ENCODE measurements at regions not wholly inside any gene's neighbourhood (a gene's known extent, or its start where the extent isn't known, plus 50 kb on each side); places are given as distances from the start of the nearest gene placed in this dataset.
"Not testable (repeated sequence)": the region's sequence is repeated elsewhere in the genome, so short reads cannot be mapped to it uniquely, and the experiment has no call there.

GRCh38 chr2:48080534-48081316 is 174.4 kb upstream of the FBXO11 start:
- CTCF ChIA-PET = interaction anchor here (1.1 to 1.4 kb wide), 3 partner anchors 9 to 13 kb away, joined by 3 read pairs; no protein-coding TSS in a partner anchor
- no peaks in the 10 kb centered on the region for H3K4me1 ChIP-seq (ENCODE audit: control extremely low read depth in 1 of 4, control insufficient read depth in 4 of 4, insufficient read depth in 4 of 4, low read length in 3 of 4)
- POLR2A ChIA-PET = no interaction called here
- no peak overlapping the region for H3K27ac ChIP-seq (ENCODE audit: insufficient read depth in 1 of 2, low read depth in 1 of 2, low read length in 2 of 2, poor library complexity in 1 of 2, severe bottlenecking in 2 of 2)
- 94% methylated on average over 3 of the region's 6 CpGs for WGBS (ENCODE audit: insufficient coverage)
- no peaks in the 10 kb centered on the region for H3K9me3 ChIP-seq (ENCODE audit: control extremely low read depth in 1 of 5, control insufficient read depth in 4 of 5, insufficient read depth in 2 of 5, low read depth in 1 of 5, low read length in 4 of 5)
- no peak overlapping the region for H3K4me3 ChIP-seq (ENCODE audit: control insufficient read depth in 1 of 7, extremely low read depth in 1 of 7, insufficient read depth in 4 of 7, low read depth in 2 of 7, low read length in 6 of 7)
- H3K27me3 ChIP-seq (replicated peaks in 2 of 5; ENCODE audit: control insufficient read depth in 4 of 5, insufficient read depth in 5 of 5, low read length in 4 of 5) = no peaks in the 10 kb centered on the region
- DNase-seq = no peak
- no peaks in the 10 kb centered on the region for H3K36me3 ChIP-seq (ENCODE audit: control insufficient read depth in 4 of 4, insufficient read depth in 4 of 4, low read length in 3 of 4)

DNA sequence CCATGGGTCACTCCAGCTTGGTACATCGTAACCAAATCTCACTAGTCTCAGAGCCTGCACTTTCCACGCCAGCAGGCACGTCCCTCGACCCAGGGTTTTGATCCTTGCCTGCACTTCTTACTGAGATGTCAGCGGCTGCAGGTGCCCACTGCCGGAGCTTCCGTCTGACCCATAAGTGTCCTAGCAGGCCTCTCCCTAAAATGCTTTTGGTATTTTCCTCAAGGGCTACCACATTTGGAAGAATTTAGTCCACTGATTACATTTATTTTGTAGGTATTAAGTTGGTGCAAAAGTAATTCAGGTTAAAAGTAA is 175.0 kb upstream of the FBXO11 start:
- H3K27ac ChIP-seq (ENCODE audit: insufficient read depth in 1 of 2, low read depth in 1 of 2, low read length in 2 of 2, poor library complexity in 1 of 2, severe bottlenecking in 2 of 2) = no peak overlapping the region
- 93% methylated on average over 5 of the region's 7 CpGs for WGBS (ENCODE audit: insufficient coverage)

DNA sequence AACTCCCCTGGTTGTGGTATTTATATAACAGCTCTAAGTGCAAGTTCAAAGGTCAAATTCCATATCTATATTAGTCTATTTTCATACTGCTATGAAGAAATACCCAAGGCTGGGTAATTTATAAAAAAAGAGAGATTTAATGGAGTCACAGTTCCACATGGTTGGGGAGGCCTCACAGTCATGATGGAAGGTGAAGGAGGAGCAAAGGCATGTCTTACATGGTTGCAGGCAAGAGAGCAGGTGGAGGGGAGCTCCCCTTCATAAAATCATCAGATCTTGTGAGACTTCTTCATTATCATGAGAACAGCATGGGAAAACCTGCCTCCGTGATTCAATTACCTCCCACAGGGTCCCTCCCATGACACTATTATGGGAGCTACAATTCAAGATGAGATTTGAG is 179.6 kb upstream of the FBXO11 start:
- DNase-seq = no peak
- WGBS (ENCODE audit: insufficient coverage) = no CpG with 5 or more reads among the region's 1 CpG
- POLR2A ChIA-PET = no interaction called here
- Histone ChIP-seq H3K27ac (ENCODE audit: insufficient read depth in 1 of 2, low read depth in 1 of 2, low read length in 2 of 2, poor library complexity in 1 of 2, severe bottlenecking in 2 of 2) (no peak overlapping the region), H3K9me3 (ENCODE audit: control extremely low read depth in 1 of 5, control insufficient read depth in 4 of 5, insufficient read depth in 2 of 5, low read depth in 1 of 5, low read length in 4 of 5) (peaks cover 0 to 9% (median 3%) of the 10 kb centered on the region in 5 experiments), H3K36me3 (ENCODE audit: control insufficient read depth in 4 of 4, insufficient read depth in 4 of 4, low read length in 3 of 4) (no peaks in the 10 kb centered on the region), H3K4me3 (ENCODE audit: control insufficient read depth in 1 of 7, extremely low read depth in 1 of 7, insufficient read depth in 4 of 7, low read depth in 2 of 7, low read length in 6 of 7) (no peak overlapping the region), H3K4me1 (ENCODE audit: control extremely low read depth in 1 of 4, control insufficient read depth in 4 of 4, insufficient read depth in 4 of 4, low read length in 3 of 4) (no peaks in the 10 kb centered on the region), H3K27me3 (replicated peaks in 2 of 5; ENCODE audit: control insufficient read depth in 4 of 5, insufficient read depth in 5 of 5, low read length in 4 of 5) (no peaks in the 10 kb centered on the region)
- CTCF ChIA-PET = no interaction called here

More for the DNA sequence above, 175.0 kb upstream of the FBXO11 start:
- Histone ChIP-seq H3K4me3 (ENCODE audit: control insufficient read depth in 1 of 7, extremely low read depth in 1 of 7, insufficient read depth in 4 of 7, low read depth in 2 of 7, low read length in 6 of 7) (no peak overlapping the region), H3K36me3 (ENCODE audit: control insufficient read depth in 4 of 4, insufficient read depth in 4 of 4, low read length in 3 of 4) (no peaks in the 10 kb centered on the region), H3K27me3 (replicated peaks in 2 of 5; ENCODE audit: control insufficient read depth in 4 of 5, insufficient read depth in 5 of 5, low read length in 4 of 5) (no peaks in the 10 kb centered on the region), H3K4me1 (ENCODE audit: control extremely low read depth in 1 of 4, control insufficient read depth in 4 of 4, insufficient read depth in 4 of 4, low read length in 3 of 4) (no peaks in the 10 kb centered on the region), H3K9me3 (ENCODE audit: control extremely low read depth in 1 of 5, control insufficient read depth in 4 of 5, insufficient read depth in 2 of 5, low read depth in 1 of 5, low read length in 4 of 5) (peaks cover 0 to 2% (median 0%) of the 10 kb centered on the region in 5 experiments)
- CTCF ChIA-PET = interaction anchor here (0.9 to 1.4 kb wide), 4 partner anchors 9 to 13 kb away, joined by 3 read pairs; no protein-coding TSS in a partner anchor
- no peak for DNase-seq
- POLR2A ChIA-PET = no interaction called here

- no peak for DNase-seq
- no CpG with 5 or more reads among the region's 2 CpGs for WGBS (ENCODE audit: insufficient coverage)
- CTCF ChIA-PET = interaction anchor here (1.3 kb wide), 1 partner anchor 65 kb away, joined by 3 read pairs; no protein-coding TSS in a partner anchor
- H3K27ac ChIP-seq (ENCODE audit: insufficient read depth in 1 of 2, low read depth in 1 of 2, low read length in 2 of 2, poor library complexity in 1 of 2, severe bottlenecking in 2 of 2) = no peak overlapping the region
- no peaks in the 10 kb centered on the region for H3K36me3 ChIP-seq (ENCODE audit: control insufficient read depth in 4 of 4, insufficient read depth in 4 of 4, low read length in 3 of 4)
- POLR2A ChIA-PET = no interaction called here
- no peaks in the 10 kb centered on the region for H3K27me3 ChIP-seq (replicated peaks in 2 of 5; ENCODE audit: control insufficient read depth in 4 of 5, insufficient read depth in 5 of 5, low read length in 4 of 5)
- H3K9me3 ChIP-seq (ENCODE audit: control extremely low read depth in 1 of 5, control insufficient read depth in 4 of 5, insufficient read depth in 2 of 5, low read depth in 1 of 5, low read length in 4 of 5) = peaks cover 0 to 22% (median 8%) of the 10 kb centered on the region in 5 experiments
- H3K4me3 ChIP-seq (ENCODE audit: control insufficient read depth in 1 of 7, extremely low read depth in 1 of 7, insufficient read depth in 4 of 7, low read depth in 2 of 7, low read length in 6 of 7) = no peak overlapping the region
- H3K4me1 ChIP-seq (ENCODE audit: control extremely low read depth in 1 of 4, control insufficient read depth in 4 of 4, insufficient read depth in 4 of 4, low read length in 3 of 4) = no peaks in the 10 kb centered on the region
Observed at GRCh38 chr2:48088994-48089393, 182.7 kb upstream of the FBXO11 start.

- no CpG with 5 or more reads among the region's 1 CpG for WGBS (ENCODE audit: insufficient coverage)
- H3K9me3 ChIP-seq (ENCODE audit: control extremely low read depth in 1 of 5, control insufficient read depth in 4 of 5, insufficient read depth in 2 of 5, low read depth in 1 of 5, low read length in 4 of 5) = peaks cover 0 to 22% (median 8%) of the 10 kb centered on the region in 5 experiments
- no peaks in the 10 kb centered on the region for H3K36me3 ChIP-seq (ENCODE audit: control insufficient read depth in 4 of 4, insufficient read depth in 4 of 4, low read length in 3 of 4)
- ChIA-PET POLR2A (no interaction called here), CTCF (interaction anchor here (0.7 to 1.3 kb wide), 3 partner anchors 8 to 65 kb away, joined by 3 read pairs; no protein-coding TSS in a partner anchor)
- no peak for DNase-seq
- H3K27me3 ChIP-seq (replicated peaks in 2 of 5; ENCODE audit: control insufficient read depth in 4 of 5, insufficient read depth in 5 of 5, low read length in 4 of 5) = no peaks in the 10 kb centered on the region
- H3K27ac ChIP-seq (ENCODE audit: insufficient read depth in 1 of 2, low read depth in 1 of 2, low read length in 2 of 2, poor library complexity in 1 of 2, severe bottlenecking in 2 of 2) = no peak overlapping the region
- H3K4me3 ChIP-seq (ENCODE audit: control insufficient read depth in 1 of 7, extremely low read depth in 1 of 7, insufficient read depth in 4 of 7, low read depth in 2 of 7, low read length in 6 of 7) = no peak overlapping the region
- no peaks in the 10 kb centered on the region for H3K4me1 ChIP-seq (ENCODE audit: control extremely low read depth in 1 of 4, control insufficient read depth in 4 of 4, insufficient read depth in 4 of 4, low read length in 3 of 4)
Observed at GRCh38 chr2:48089644-48090043, 183.3 kb upstream of the FBXO11 start.

DNA sequence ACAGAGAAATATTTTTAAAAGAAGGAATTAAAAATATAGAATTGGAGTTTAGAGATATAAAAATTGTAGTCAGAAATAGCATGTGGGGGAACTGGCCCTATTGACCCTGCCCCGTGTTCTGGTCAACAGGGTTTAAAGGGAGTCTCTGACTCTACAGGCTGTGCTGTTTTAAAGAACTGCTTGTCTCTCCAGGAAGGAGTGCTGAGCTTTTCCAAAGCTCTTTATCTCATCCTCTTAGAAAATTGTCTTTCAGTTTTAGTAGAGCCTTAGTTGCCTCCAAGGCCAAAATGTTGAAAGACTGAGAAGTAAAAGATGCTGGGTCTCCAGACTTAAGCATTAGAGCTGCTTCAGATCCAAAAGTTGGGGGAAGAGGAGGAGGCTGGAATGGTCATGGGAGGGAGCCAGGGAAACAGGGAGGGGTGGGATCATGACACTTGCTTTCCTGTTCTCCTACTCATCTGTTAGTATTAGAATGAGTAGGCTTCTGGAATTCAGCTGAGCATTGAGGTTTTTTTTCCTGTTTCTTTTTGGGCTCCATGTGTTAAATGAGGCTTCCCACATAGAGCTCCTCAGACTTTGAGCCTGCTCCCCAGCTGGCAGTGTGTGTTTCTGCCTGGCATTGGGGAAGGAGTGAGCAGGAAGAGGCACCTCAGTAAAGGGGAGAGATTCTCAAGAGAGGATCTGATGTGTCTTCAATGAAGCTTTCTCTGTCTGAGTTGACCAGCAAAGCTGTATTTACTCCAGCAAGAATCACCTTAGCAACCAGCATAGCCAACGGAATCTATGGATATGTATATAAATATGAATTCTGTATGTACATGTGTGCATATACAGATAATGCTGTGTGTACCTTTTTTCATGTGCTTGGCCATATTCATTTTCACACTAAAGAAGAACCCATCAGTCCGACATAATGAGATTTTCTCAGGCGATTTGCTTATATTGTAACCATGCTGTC is 186.8 kb upstream of the FBXO11 start:
- CTCF ChIA-PET = interaction anchor here (0.5 to 1.7 kb wide), 5 partner anchors 12 to 233 kb away, joined by 3 read pairs; no protein-coding TSS in a partner anchor
- H3K9me3 ChIP-seq (ENCODE audit: control extremely low read depth in 1 of 5, control insufficient read depth in 4 of 5, insufficient read depth in 2 of 5, low read depth in 1 of 5, low read length in 4 of 5) = peaks cover 0 to 20% (median 8%) of the 10 kb centered on the region in 5 experiments
- no peaks in the 10 kb centered on the region for H3K27me3 ChIP-seq (replicated peaks in 2 of 5; ENCODE audit: control insufficient read depth in 4 of 5, insufficient read depth in 5 of 5, low read length in 4 of 5)
- no peak for DNase-seq
- no peaks in the 10 kb centered on the region for H3K4me1 ChIP-seq (ENCODE audit: control extremely low read depth in 1 of 4, control insufficient read depth in 4 of 4, insufficient read depth in 4 of 4, low read length in 3 of 4)
- POLR2A ChIA-PET = no interaction called here
- H3K27ac ChIP-seq (ENCODE audit: insufficient read depth in 1 of 2, low read depth in 1 of 2, low read length in 2 of 2, poor library complexity in 1 of 2, severe bottlenecking in 2 of 2) = no peak overlapping the region
- 100% methylated on average over 1 of the region's 4 CpGs for WGBS (ENCODE audit: insufficient coverage)
- no peaks in the 10 kb centered on the region for H3K36me3 ChIP-seq (ENCODE audit: control insufficient read depth in 4 of 4, insufficient read depth in 4 of 4, low read length in 3 of 4)
- no peak overlapping the region for H3K4me3 ChIP-seq (ENCODE audit: control insufficient read depth in 1 of 7, extremely low read depth in 1 of 7, insufficient read depth in 4 of 7, low read depth in 2 of 7, low read length in 6 of 7)

GRCh38 chr2:48096765-48097164 is 190.5 kb upstream of the FBXO11 start:
- H3K36me3 ChIP-seq (ENCODE audit: control insufficient read depth in 4 of 4, insufficient read depth in 4 of 4, low read length in 3 of 4); H3K4me3 ChIP-seq (ENCODE audit: control insufficient read depth in 1 of 7, extremely low read depth in 1 of 7, insufficient read depth in 4 of 7, low read depth in 2 of 7, low read length in 6 of 7); POLR2A ChIA-PET; H3K27me3 ChIP-seq (replicated peaks in 2 of 5; ENCODE audit: control insufficient read depth in 4 of 5, insufficient read depth in 5 of 5, low read length in 4 of 5); H3K27ac ChIP-seq (ENCODE audit: insufficient read depth in 1 of 2, low read depth in 1 of 2, low read length in 2 of 2, poor library complexity in 1 of 2, severe bottlenecking in 2 of 2); CTCF ChIA-PET; DNase-seq; H3K4me1 ChIP-seq (ENCODE audit: control extremely low read depth in 1 of 4, control insufficient read depth in 4 of 4, insufficient read depth in 4 of 4, low read length in 3 of 4): not testable (repeated sequence)
- WGBS (ENCODE audit: insufficient coverage) = no CpG with 5 or more reads among the region's 1 CpG
- peaks cover 0 to 20% (median 4%) of the 10 kb centered on the region in 5 experiments for H3K9me3 ChIP-seq (ENCODE audit: control extremely low read depth in 1 of 5, control insufficient read depth in 4 of 5, insufficient read depth in 2 of 5, low read depth in 1 of 5, low read length in 4 of 5)

All from common myeloid progenitor, CD34-positive (primary cell).